BLaER1 treated with 17β-estradiol and CSF1 and Interleukin-3, amounts not matched to agents 10 nM and 100 nM (cell line): ENCODE measurements at regions not wholly inside any gene's neighbourhood (a gene's known extent, or its start where the extent isn't known, plus 50 kb on each side); places are given as distances from the start of the nearest gene placed in this dataset.
A peak's percentile ranks its signal among the peaks of the same experiment; 100 is the strongest.

Experiments used
- H3K27ac ChIP-seq, 11 experiments: shearing (Covaris generic); formaldehyde crosslinking; 2 replicates each; pipeline ENCODE4 v1.8.1; 2022
- H3K27me3 ChIP-seq, 11 experiments: shearing (Covaris generic); formaldehyde crosslinking; 2 replicates each; pipeline ENCODE4 v1.8.1; 2022
- H3K36me3 ChIP-seq, 11 experiments: shearing (Covaris generic); formaldehyde crosslinking; 2 replicates each; pipeline ENCODE4 v1.8.1; 2022
- H3K4me1 ChIP-seq, 10 experiments: shearing (Covaris generic); formaldehyde crosslinking; 2 replicates each; pipeline ENCODE4 v1.8.1; 2022
- H3K4me2 ChIP-seq, 11 experiments: shearing (Covaris generic); formaldehyde crosslinking; 2 replicates each; pipeline ENCODE4 v1.8.1; 2022
- H3K4me3 ChIP-seq, 10 experiments: shearing (Covaris generic); formaldehyde crosslinking; 2 replicates each; pipeline ENCODE4 v1.8.1; 2022
- H3K9ac ChIP-seq, 11 experiments: shearing (Covaris generic); formaldehyde crosslinking; 2 replicates each; pipeline ENCODE4 v1.8.1; 2022
- H3K9me3 ChIP-seq, 11 experiments: shearing (Covaris generic); formaldehyde crosslinking; replicated peaks in 1 of 11; 2 replicates each; pipeline ENCODE4 v1.8.1; 2022
- H4K20me1 ChIP-seq, 11 experiments: shearing (Covaris generic); formaldehyde crosslinking; 2 replicates each; pipeline ENCODE4 v1.8.1; 2022
- Cebpa-rat ChIP-seq, 11 experiments: shearing (Covaris generic); IDR thresholded peaks; 2 replicates each; pipeline ENCODE4 v1.8.1; 2022

- Histone ChIP-seq H3K9ac (no peak overlapping the region), H3K4me2 (peak overlapping the region in 10 of 11 experiments; percentile 40 to 71 (median 62); a peak in 19 of 22 replicates), H4K20me1 (no peaks in the 10 kb centered on the region), H3K4me1 (peaks cover 15 to 33% (median 22%) of the 10 kb centered on the region in 10 experiments), H3K27ac (peak overlapping the region in 7 of 11 experiments; percentile 6 to 60 (median 39); a peak in 11 of 22 replicates), H3K9me3 (peaks cover 0 to 10% (median 4%) of the 10 kb centered on the region in 11 experiments; a peak in 10 of 22 replicates), H3K4me3 (no peak overlapping the region; a peak in 1 of 20 replicates), H3K36me3 (no peaks in the 10 kb centered on the region), H3K27me3 (peaks cover 0 to 10% (median 0%) of the 10 kb centered on the region in 11 experiments; a peak in 2 of 22 replicates)
- no peak for TF ChIP-seq Cebpa-rat (IDR thresholded peaks at IDR 0.05)
Measured at GRCh38 chr1:222048094-222048595, 306.3 kb upstream of the DUSP10 start.

GRCh38 chr1:222047366-222047765 lies 305.5 kb upstream of the DUSP10 start:
- H3K27me3 ChIP-seq, result peaks cover 0 to 10% (median 0%) of the 10 kb centered on the region in 11 experiments; a peak in 2 of 22 replicates
- H4K20me1 ChIP-seq, result no peaks in the 10 kb centered on the region
- peaks cover 0 to 10% (median 4%) of the 10 kb centered on the region in 11 experiments; a peak in 10 of 22 replicates for H3K9me3 ChIP-seq
- TF ChIP-seq Cebpa-rat (IDR thresholded peaks at IDR 0.05), result no peak
- no peak overlapping the region for H3K4me3 ChIP-seq
- 0 out of 22 replicates have a peak overlapping the region, but pooled peaks of 1 of the 11 experiments have one; percentile 38 for H3K27ac ChIP-seq
- H3K36me3 ChIP-seq, result no peaks in the 10 kb centered on the region
- no peak overlapping the region for H3K9ac ChIP-seq
- H3K4me1 ChIP-seq, result peaks cover 15 to 33% (median 22%) of the 10 kb centered on the region in 10 experiments
- no peak overlapping the region for H3K4me2 ChIP-seq

GRCh38 chr1:222046684-222047263 lies 304.9 kb upstream of the DUSP10 start:
- Histone ChIP-seq H3K9me3 (peaks cover 0 to 10% (median 4%) of the 10 kb centered on the region in 11 experiments; a peak in 10 of 22 replicates), H3K4me3 (no peak overlapping the region), H3K27ac (no peak overlapping the region), H3K4me2 (no peak overlapping the region), H3K36me3 (no peaks in the 10 kb centered on the region), H3K4me1 (peaks cover 15 to 33% (median 22%) of the 10 kb centered on the region in 10 experiments), H3K27me3 (peaks cover 0 to 10% (median 0%) of the 10 kb centered on the region in 11 experiments; a peak in 2 of 22 replicates), H4K20me1 (no peaks in the 10 kb centered on the region), H3K9ac (no peak overlapping the region)
- TF ChIP-seq Cebpa-rat (IDR thresholded peaks at IDR 0.05), result no peak

- no peaks in the 10 kb centered on the region for H3K36me3 ChIP-seq
- no peak for TF ChIP-seq Cebpa-rat (IDR thresholded peaks at IDR 0.05)
Measured at GRCh38 chr1:222045786-222046185, 303.9 kb upstream of the DUSP10 start.

GRCh38 chr1:222045236-222045635 lies 303.3 kb upstream of the DUSP10 start:
- Histone ChIP-seq H3K27me3 (peaks cover 0 to 10% (median 0%) of the 10 kb centered on the region in 11 experiments; a peak in 2 of 22 replicates), H3K4me2 (peak overlapping the region in 2 of 11 experiments; percentile 24 to 40; a peak in 1 of 22 replicates), H3K36me3 (no peaks in the 10 kb centered on the region), H3K27ac (no peak overlapping the region; a peak in 1 of 22 replicates), H3K9me3 (peaks cover 0 to 5% (median 0%) of the 10 kb centered on the region in 11 experiments; a peak in 5 of 22 replicates), H3K4me1 (peaks cover 15 to 33% (median 22%) of the 10 kb centered on the region in 10 experiments), H3K9ac (no peak overlapping the region), H3K4me3 (no peak overlapping the region), H4K20me1 (no peaks in the 10 kb centered on the region)
- TF ChIP-seq Cebpa-rat (IDR thresholded peaks at IDR 0.05), result no peak

More at GRCh38 chr1:222045786-222046185, 303.9 kb upstream of the DUSP10 start:
- Histone ChIP-seq H3K9ac (no peak overlapping the region), H3K4me1 (peaks cover 15 to 33% (median 22%) of the 10 kb centered on the region in 10 experiments), H3K4me3 (no peak overlapping the region), H3K4me2 (peak overlapping the region in 4 of 11 experiments; percentile 24 to 55 (median 38); a peak in 4 of 22 replicates), H3K27me3 (peaks cover 0 to 10% (median 0%) of the 10 kb centered on the region in 11 experiments; a peak in 2 of 22 replicates), H3K27ac (no peak overlapping the region; a peak in 1 of 22 replicates), H3K9me3 (peaks cover 0 to 7% (median under 1%) of the 10 kb centered on the region in 11 experiments; a peak in 7 of 22 replicates), H4K20me1 (no peaks in the 10 kb centered on the region)

- H3K9ac ChIP-seq, result no peak overlapping the region
- no peak overlapping the region for H3K4me2 ChIP-seq
- TF ChIP-seq Cebpa-rat (IDR thresholded peaks at IDR 0.05), result no peak
- no peaks in the 10 kb centered on the region for H3K36me3 ChIP-seq
- H3K27ac ChIP-seq, result no peak overlapping the region
- peaks cover 10 to 23% (median 14%) of the 10 kb centered on the region in 10 experiments for H3K4me1 ChIP-seq
- no peak overlapping the region for H3K4me3 ChIP-seq
- H3K27me3 ChIP-seq, result peaks cover 0 to 4% (median 0%) of the 10 kb centered on the region in 11 experiments; a peak in 1 of 22 replicates
- H4K20me1 ChIP-seq, result no peaks in the 10 kb centered on the region
- H3K9me3 ChIP-seq, result no peaks in the 10 kb centered on the region
Measured at GRCh38 chr1:222043444-222044292, 301.8 kb upstream of the DUSP10 start.

- Histone ChIP-seq H3K27me3 (peaks cover 0 to 4% (median 0%) of the 10 kb centered on the region in 11 experiments; a peak in 1 of 22 replicates), H3K27ac (no peak overlapping the region), H3K4me1 (peaks cover 0 to 27% (median 19%) of the 10 kb centered on the region in 10 experiments; a peak in 17 of 20 replicates), H3K4me2 (no peak overlapping the region), H3K9me3 (no peaks in the 10 kb centered on the region), H3K36me3 (no peaks in the 10 kb centered on the region), H4K20me1 (no peaks in the 10 kb centered on the region), H3K9ac (no peak overlapping the region), H3K4me3 (no peak overlapping the region)
- TF ChIP-seq Cebpa-rat (IDR thresholded peaks at IDR 0.05), result no peak
Measured at GRCh38 chr1:222042120-222042519, 300.2 kb upstream of the DUSP10 start.

- TF ChIP-seq Cebpa-rat (IDR thresholded peaks at IDR 0.05), result no peak
- H3K27ac ChIP-seq, result no peak overlapping the region
Measured at GRCh38 chr1:222040955-222041354, 299.1 kb upstream of the DUSP10 start.

More at GRCh38 chr1:222040955-222041354, 299.1 kb upstream of the DUSP10 start:
- no peak overlapping the region for H3K4me2 ChIP-seq
- peaks cover 0 to 28% (median 21%) of the 10 kb centered on the region in 10 experiments; a peak in 17 of 20 replicates for H3K4me1 ChIP-seq
- H3K36me3 ChIP-seq, result no peaks in the 10 kb centered on the region
- H4K20me1 ChIP-seq, result no peaks in the 10 kb centered on the region
- H3K4me3 ChIP-seq, result no peak overlapping the region
- H3K27me3 ChIP-seq, result peaks cover 0 to 4% (median 0%) of the 10 kb centered on the region in 11 experiments; a peak in 1 of 22 replicates
- no peak overlapping the region for H3K9ac ChIP-seq
- H3K9me3 ChIP-seq, result no peaks in the 10 kb centered on the region
